ENCODE measurements at regions not wholly inside any gene's neighbourhood (a gene's known extent, or its start where the extent isn't known, plus 50 kb on each side); places are given as distances from the start of the nearest gene placed in this dataset.

DNA sequence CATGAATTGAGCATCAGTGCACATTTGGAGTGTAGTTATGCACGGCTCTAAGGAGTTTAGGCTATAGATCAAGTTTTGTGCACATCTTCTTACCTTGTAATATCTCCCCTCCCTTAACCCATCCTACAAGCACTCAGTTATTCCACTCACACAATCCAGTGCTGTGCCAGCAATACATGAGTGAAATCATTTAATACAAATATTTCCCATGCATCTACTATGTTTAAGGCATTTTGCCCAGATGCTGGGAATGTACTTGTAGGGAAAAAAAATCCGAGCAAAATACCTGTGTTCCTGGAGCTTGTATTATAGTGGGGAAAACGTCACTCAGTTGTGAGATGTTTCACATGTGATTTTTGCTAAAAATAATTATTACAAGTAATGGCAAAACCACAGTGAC is 191.6 kb upstream of the LDB2 start:
- TF ChIP-seq, protein P1, sequence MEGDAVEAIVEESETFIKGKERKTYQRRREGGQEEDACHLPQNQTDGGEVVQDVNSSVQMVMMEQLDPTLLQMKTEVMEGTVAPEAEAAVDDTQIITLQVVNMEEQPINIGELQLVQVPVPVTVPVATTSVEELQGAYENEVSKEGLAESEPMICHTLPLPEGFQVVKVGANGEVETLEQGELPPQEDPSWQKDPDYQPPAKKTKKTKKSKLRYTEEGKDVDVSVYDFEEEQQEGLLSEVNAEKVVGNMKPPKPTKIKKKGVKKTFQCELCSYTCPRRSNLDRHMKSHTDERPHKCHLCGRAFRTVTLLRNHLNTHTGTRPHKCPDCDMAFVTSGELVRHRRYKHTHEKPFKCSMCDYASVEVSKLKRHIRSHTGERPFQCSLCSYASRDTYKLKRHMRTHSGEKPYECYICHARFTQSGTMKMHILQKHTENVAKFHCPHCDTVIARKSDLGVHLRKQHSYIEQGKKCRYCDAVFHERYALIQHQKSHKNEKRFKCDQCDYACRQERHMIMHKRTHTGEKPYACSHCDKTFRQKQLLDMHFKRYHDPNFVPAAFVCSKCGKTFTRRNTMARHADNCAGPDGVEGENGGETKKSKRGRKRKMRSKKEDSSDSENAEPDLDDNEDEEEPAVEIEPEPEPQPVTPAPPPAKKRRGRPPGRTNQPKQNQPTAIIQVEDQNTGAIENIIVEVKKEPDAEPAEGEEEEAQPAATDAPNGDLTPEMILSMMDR (conservative IDR thresholded peaks at IDR 0.05; ENCODE audit: low read depth in 2 of 2), result no peak
- no peak for TF ChIP-seq CREB1 (CRISPR knock-in tag; IDR thresholded peaks at IDR 0.05; ENCODE audit: low read depth)
- TF ChIP-seq POLR2AphosphoS5 (IDR thresholded peaks at IDR 0.05; ENCODE audit: low read depth), result no peak
- TF ChIP-seq, protein P2, sequence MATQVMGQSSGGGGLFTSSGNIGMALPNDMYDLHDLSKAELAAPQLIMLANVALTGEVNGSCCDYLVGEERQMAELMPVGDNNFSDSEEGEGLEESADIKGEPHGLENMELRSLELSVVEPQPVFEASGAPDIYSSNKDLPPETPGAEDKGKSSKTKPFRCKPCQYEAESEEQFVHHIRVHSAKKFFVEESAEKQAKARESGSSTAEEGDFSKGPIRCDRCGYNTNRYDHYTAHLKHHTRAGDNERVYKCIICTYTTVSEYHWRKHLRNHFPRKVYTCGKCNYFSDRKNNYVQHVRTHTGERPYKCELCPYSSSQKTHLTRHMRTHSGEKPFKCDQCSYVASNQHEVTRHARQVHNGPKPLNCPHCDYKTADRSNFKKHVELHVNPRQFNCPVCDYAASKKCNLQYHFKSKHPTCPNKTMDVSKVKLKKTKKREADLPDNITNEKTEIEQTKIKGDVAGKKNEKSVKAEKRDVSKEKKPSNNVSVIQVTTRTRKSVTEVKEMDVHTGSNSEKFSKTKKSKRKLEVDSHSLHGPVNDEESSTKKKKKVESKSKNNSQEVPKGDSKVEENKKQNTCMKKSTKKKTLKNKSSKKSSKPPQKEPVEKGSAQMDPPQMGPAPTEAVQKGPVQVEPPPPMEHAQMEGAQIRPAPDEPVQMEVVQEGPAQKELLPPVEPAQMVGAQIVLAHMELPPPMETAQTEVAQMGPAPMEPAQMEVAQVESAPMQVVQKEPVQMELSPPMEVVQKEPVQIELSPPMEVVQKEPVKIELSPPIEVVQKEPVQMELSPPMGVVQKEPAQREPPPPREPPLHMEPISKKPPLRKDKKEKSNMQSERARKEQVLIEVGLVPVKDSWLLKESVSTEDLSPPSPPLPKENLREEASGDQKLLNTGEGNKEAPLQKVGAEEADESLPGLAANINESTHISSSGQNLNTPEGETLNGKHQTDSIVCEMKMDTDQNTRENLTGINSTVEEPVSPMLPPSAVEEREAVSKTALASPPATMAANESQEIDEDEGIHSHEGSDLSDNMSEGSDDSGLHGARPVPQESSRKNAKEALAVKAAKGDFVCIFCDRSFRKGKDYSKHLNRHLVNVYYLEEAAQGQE (IDR thresholded peaks at IDR 0.05; ENCODE audit: unreplicated experiment), result no peak
- no peak for TF ChIP-seq EZH2 (IDR thresholded peaks at IDR 0.05; ENCODE audit: low read depth, unreplicated experiment)
- TF ChIP-seq EZH2phosphoT487 (IDR thresholded peaks at IDR 0.05; ENCODE audit: unreplicated experiment), result no peak
- no peak for TF ChIP-seq NANOG (IDR thresholded peaks at IDR 0.05; ENCODE audit: borderline replicate concordance)
- TF ChIP-seq, protein P3, sequence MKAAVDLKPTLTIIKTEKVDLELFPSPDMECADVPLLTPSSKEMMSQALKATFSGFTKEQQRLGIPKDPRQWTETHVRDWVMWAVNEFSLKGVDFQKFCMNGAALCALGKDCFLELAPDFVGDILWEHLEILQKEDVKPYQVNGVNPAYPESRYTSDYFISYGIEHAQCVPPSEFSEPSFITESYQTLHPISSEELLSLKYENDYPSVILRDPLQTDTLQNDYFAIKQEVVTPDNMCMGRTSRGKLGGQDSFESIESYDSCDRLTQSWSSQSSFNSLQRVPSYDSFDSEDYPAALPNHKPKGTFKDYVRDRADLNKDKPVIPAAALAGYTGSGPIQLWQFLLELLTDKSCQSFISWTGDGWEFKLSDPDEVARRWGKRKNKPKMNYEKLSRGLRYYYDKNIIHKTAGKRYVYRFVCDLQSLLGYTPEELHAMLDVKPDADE (IDR thresholded peaks at IDR 0.05), result no peak
- TF ChIP-seq STAT1 (IDR thresholded peaks at IDR 0.05; ENCODE audit: unreplicated experiment), result no peak
- no peak for TF ChIP-seq ZNF114 (CRISPR knock-in tag; IDR thresholded peaks at IDR 0.05)

All from GM23338 (cell line).